ENCODE measurements at regions not wholly inside any gene's neighbourhood (a gene's known extent, or its start where the extent isn't known, plus 50 kb on each side); places are given as distances from the start of the nearest gene placed in this dataset.

DNA sequence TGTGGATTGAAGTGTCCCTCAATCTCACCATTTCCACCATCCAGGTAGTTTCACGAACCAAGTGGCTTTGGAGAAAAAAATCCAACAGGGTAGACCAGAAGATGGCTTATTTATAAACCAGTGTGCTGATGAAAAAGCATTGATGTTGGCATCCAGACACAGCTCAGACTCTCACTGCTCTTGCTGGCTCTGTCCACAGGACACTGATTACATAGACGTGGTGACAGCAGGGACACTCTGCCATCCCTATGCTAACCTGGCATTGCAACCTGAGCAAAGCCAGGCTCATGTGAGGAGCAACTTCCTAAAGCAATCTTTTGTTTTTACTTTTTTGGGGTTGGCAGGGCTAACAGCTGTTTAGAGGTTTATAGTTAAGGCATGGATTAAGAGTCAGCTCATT is 130.6 kb upstream of the SVIL start:
- TF ChIP-seq EZH2phosphoT487 (IDR thresholded peaks at IDR 0.05; ENCODE audit: insufficient read depth, low read depth) (no peak), EZH2 (IDR thresholded peaks at IDR 0.05; ENCODE audit: insufficient read depth, poor library complexity, severe bottlenecking) (no peak)

Data from GM23248 (cell line).